H9 (cell line): ENCODE measurements at regions not wholly inside any gene's neighbourhood (a gene's known extent, or its start where the extent isn't known, plus 50 kb on each side); places are given as distances from the start of the nearest gene placed in this dataset.

Source experiments
- DNase-seq: peaks from one replicate; pipeline ENCODE4 v3.0.0-alpha.2; 2017
- H2AFZ ChIP-seq: one replicate; pipeline ENCODE4 v1.6.1; 2013; ENCODE audit warnings: mild to moderate bottlenecking, low read length, control low read depth, moderate library complexity
- H2AK5ac ChIP-seq: 2 replicates; pipeline ENCODE4 v1.6.1; 2013; ENCODE audit warnings: low read length, control low read depth, mixed read lengths; ENCODE audit not compliant: insufficient read length
- H2BK120ac ChIP-seq: one replicate; pipeline ENCODE4 v1.6.1; 2013; ENCODE audit warnings: low read depth, mild to moderate bottlenecking, low read length, control low read depth, inconsistent platforms; ENCODE audit not compliant: poor library complexity, severe bottlenecking
- H2BK12ac ChIP-seq: 2 replicates; pipeline ENCODE4 v1.6.1; 2013; ENCODE audit warnings: low read length, control low read depth, mixed read lengths, low read depth; ENCODE audit not compliant: insufficient read length
- H2BK15ac ChIP-seq: 2 replicates; pipeline ENCODE4 v1.6.1; 2013; ENCODE audit warnings: low read depth, low read length, control low read depth
- H2BK20ac ChIP-seq: one replicate; pipeline ENCODE4 v1.6.1; 2013; ENCODE audit warnings: low read depth, mild to moderate bottlenecking, low read length, control low read depth, inconsistent platforms; ENCODE audit not compliant: poor library complexity, severe bottlenecking
- H2BK5ac ChIP-seq: 2 replicates; pipeline ENCODE4 v1.6.1; 2013; ENCODE audit warnings: low read length, control low read depth, mixed read lengths; ENCODE audit not compliant: insufficient read length
- H3K14ac ChIP-seq: 2 replicates; pipeline ENCODE4 v1.6.1; 2013; ENCODE audit warnings: low read length, control low read depth; ENCODE audit not compliant: insufficient read depth
- H3K18ac ChIP-seq: 2 replicates; pipeline ENCODE4 v1.6.1; 2013; ENCODE audit warnings: low read depth, mild to moderate bottlenecking, mixed read lengths, low read length, control low read depth; ENCODE audit not compliant: insufficient read length
- H3K23ac ChIP-seq: 2 replicates; pipeline ENCODE4 v1.6.1; 2013; ENCODE audit warnings: low read length, control low read depth, mixed read lengths, low read depth; ENCODE audit not compliant: insufficient read length
- H3K23me2 ChIP-seq: 2 replicates; pipeline ENCODE4 v1.6.1; 2013; ENCODE audit warnings: low read depth, mild to moderate bottlenecking, mixed read lengths, low read length, control low read depth; ENCODE audit not compliant: insufficient read length, poor library complexity, severe bottlenecking
- H3K27ac ChIP-seq: 2 replicates; pipeline ENCODE4 v1.5.1; 2013; ENCODE audit warnings: low read length, control low read depth, mixed read lengths, low read depth; ENCODE audit not compliant: insufficient read length
- H3K27me3 ChIP-seq: 2 replicates; pipeline ENCODE4 v1.6.1; 2013; ENCODE audit warnings: low read length, control low read depth, inconsistent platforms; ENCODE audit not compliant: insufficient read depth
- H3K4ac ChIP-seq: 2 replicates; pipeline ENCODE4 v1.6.1; 2013; ENCODE audit warnings: low read depth, mild to moderate bottlenecking, control low read depth, inconsistent platforms, low read length, moderate library complexity
- H3K4me1 ChIP-seq: 2 replicates; pipeline ENCODE4 v1.6.1; 2013; ENCODE audit warnings: low read length, control low read depth, inconsistent platforms; ENCODE audit not compliant: insufficient read depth
- H3K4me2 ChIP-seq: 2 replicates; pipeline ENCODE4 v1.6.1; 2013; ENCODE audit warnings: low read length, control low read depth, mixed read lengths; ENCODE audit not compliant: insufficient read length, insufficient read depth
- H3K56ac ChIP-seq: 2 replicates; pipeline ENCODE4 v1.6.1; 2013; ENCODE audit warnings: low read depth, mild to moderate bottlenecking, mixed read lengths, low read length, control low read depth; ENCODE audit not compliant: insufficient read length
- H3K79me1 ChIP-seq: 2 replicates; pipeline ENCODE4 v1.6.1; 2013; ENCODE audit warnings: low read depth, mild to moderate bottlenecking, moderate library complexity, low read length, control low read depth, inconsistent platforms; ENCODE audit not compliant: insufficient read depth, poor library complexity, severe bottlenecking
- H3K79me2 ChIP-seq: 2 replicates; pipeline ENCODE4 v1.6.1; 2013; ENCODE audit warnings: low read length, control low read depth, inconsistent platforms; ENCODE audit not compliant: insufficient read depth
- H3K9ac ChIP-seq: 2 replicates; pipeline ENCODE4 v1.6.1; 2013; ENCODE audit warnings: low read length, control low read depth, mixed read lengths; ENCODE audit not compliant: insufficient read length; ENCODE audit errors: extremely low read depth
- H3K9me3 ChIP-seq: one replicate; pipeline ENCODE4 v1.6.1; 2013; ENCODE audit warnings: low read depth, low read length, inconsistent platforms; ENCODE audit not compliant: control insufficient read depth
- H3T11ph ChIP-seq: one replicate; pipeline ENCODE4 v1.6.1; 2013; ENCODE audit warnings: mild to moderate bottlenecking, low read length, control low read depth, inconsistent platforms
- H4K20me1 ChIP-seq: one replicate; pipeline ENCODE4 v1.6.1; 2013; ENCODE audit not compliant: control insufficient read depth, insufficient read length, insufficient read depth
- H4K5ac ChIP-seq: 2 replicates; pipeline ENCODE4 v1.6.1; 2013; ENCODE audit warnings: low read depth, mild to moderate bottlenecking, mixed read lengths, low read length, control low read depth; ENCODE audit not compliant: insufficient read length
- H4K8ac ChIP-seq: replicated peaks from 2 replicates; pipeline ENCODE4 v1.6.1; 2013; ENCODE audit warnings: low read length, control low read depth, mixed read lengths, low read depth; ENCODE audit not compliant: insufficient read length
- H4K91ac ChIP-seq: 2 replicates; pipeline ENCODE4 v1.6.1; 2013; ENCODE audit warnings: low read depth, mild to moderate bottlenecking, moderate library complexity, mixed read lengths, low read length, control low read depth; ENCODE audit not compliant: insufficient read length
- H3K27ac Mint-ChIP-seq, 3 experiments: 2 replicates in 2 of 3; 3 replicates in 1 of 3; pipeline ENCODE4 v1.8.0; 2020 to 2021; ENCODE audit warnings: mixed read lengths in 3 of 3, mild to moderate bottlenecking in 1 of 3, moderate library complexity in 1 of 3
- H3K27me3 Mint-ChIP-seq: 2 replicates; pipeline ENCODE4 v1.8.0; 2021; ENCODE audit warnings: low read depth, mild to moderate bottlenecking, moderate library complexity, mixed read lengths
- H3K36me3 Mint-ChIP-seq, 3 experiments: 2 replicates in 2 of 3; 3 replicates in 1 of 3; pipeline ENCODE4 v1.8.0; 2020 to 2021; ENCODE audit warnings: low read depth in 3 of 3, mixed read lengths in 3 of 3; ENCODE audit not compliant: insufficient read depth in 1 of 3
- H3K4me1 Mint-ChIP-seq, 2 experiments: 2 replicates each; pipeline ENCODE4 v1.8.0; 2020; ENCODE audit warnings: mixed read lengths in 2 of 2
- H3K4me3 Mint-ChIP-seq, 2 experiments: 2 replicates in 1 of 2; 3 replicates in 1 of 2; pipeline ENCODE4 v1.8.0; 2020 to 2021; ENCODE audit warnings: mild to moderate bottlenecking in 2 of 2, mixed read lengths in 2 of 2, moderate library complexity in 1 of 2
- H3K9me3 Mint-ChIP-seq, 2 experiments: 2 replicates in 1 of 2; 3 replicates in 1 of 2; pipeline ENCODE4 v1.8.0; 2020; ENCODE audit warnings: mild to moderate bottlenecking in 2 of 2, mixed read lengths in 2 of 2, moderate library complexity in 1 of 2
- CTCF ChIP-seq: fragments of 200-600 bp; sonication (generic); conservative IDR thresholded peaks from 3 replicates; pipeline ENCODE4 v1.8.0; 2021; ENCODE audit warnings: antibody characterized with exemption, mild to moderate bottlenecking
- WGBS: extraction: QIAGEN DNeasy Blood & Tissue Kit; methylation state at CpG from one replicate; pipeline ENCODE4 v1.1.7; 2013; ENCODE audit warnings: missing lambda C conversion rate, low lambda C conversion rate, mixed read lengths; ENCODE audit not compliant: insufficient read length; ENCODE audit errors: extremely low coverage; 5-methylcytosine and 5-hydroxymethylcytosine counted together

DNA sequence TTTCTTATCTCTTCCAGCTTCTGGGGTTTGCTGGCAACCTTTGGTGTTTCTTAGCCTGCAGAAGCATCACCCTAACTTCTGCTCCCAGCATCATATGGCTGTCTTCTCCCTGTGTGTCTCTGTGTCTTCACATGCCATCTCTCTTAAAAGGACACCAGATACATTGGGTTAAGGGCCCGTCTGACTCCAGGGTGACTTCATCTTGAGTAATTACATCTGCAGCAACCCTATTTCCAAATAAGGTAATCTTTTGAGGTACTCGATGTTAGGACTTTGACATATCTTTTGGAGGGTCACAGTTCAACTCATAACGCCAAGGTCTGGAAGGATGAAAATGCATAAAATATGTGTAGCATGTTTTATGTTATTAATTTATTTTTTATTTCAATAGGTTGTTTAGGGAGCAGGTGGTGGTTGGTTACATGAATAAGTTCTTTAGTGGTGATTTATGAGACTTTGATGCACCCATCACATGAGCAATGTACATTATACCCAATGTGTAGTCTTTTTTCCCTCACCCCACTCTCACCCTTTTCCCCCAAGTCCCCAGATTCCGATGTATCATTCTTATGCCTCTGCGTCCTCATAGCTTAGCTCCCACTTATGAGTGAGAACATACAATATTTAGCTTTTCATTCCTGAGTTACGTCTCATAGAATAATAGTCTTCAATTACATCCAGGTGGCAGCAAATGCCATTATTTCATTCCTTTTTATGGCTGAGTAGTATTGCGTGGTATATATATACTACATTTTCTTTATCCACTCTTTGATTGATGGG is 131.1 kb downstream of the TBXT start:
- Mint-ChIP-seq H3K9me3 (peaks cover 20 to 22% of the 10 kb centered on the region in 2 experiments), H3K4me1 (peaks cover 13 to 19% of the 10 kb centered on the region in 2 experiments), H3K36me3 (peaks cover 9 to 24% (median 12%) of the 10 kb centered on the region in 3 experiments), H3K27ac (no peak overlapping the region), H3K27me3 (no peaks in the 10 kb centered on the region), H3K4me3 (no peak overlapping the region)
- Histone ChIP-seq H3K23me2 (no peaks in the 10 kb centered on the region), H3K18ac (no peak overlapping the region), H2AK5ac (no peak overlapping the region), H3K27me3 (no peaks in the 10 kb centered on the region), H2BK15ac (no peak overlapping the region), H4K5ac (no peak overlapping the region), H2AFZ (no peak overlapping the region), H4K91ac (no peak overlapping the region), H4K20me1 (no peaks in the 10 kb centered on the region), H3K4me1 (no peaks in the 10 kb centered on the region), H3K4me2 (no peak overlapping the region), H2BK20ac (no peak overlapping the region), H3K23ac (no peak overlapping the region), H3K79me2 (no peaks in the 10 kb centered on the region), H3K4ac (no peak overlapping the region), H2BK12ac (no peak overlapping the region), H2BK5ac (no peak overlapping the region), H3K27ac (no peak overlapping the region), H3K79me1 (no peaks in the 10 kb centered on the region), H3K9ac (no peak overlapping the region), H3T11ph (no peak overlapping the region), H3K56ac (no peak overlapping the region), H3K14ac (no peak overlapping the region), H4K8ac (no peak overlapping the region), H3K9me3 (no peaks in the 10 kb centered on the region), H2BK120ac (no peak overlapping the region)
- DNase-seq: no peak
- TF ChIP-seq CTCF: no peak
- no CpG with 5 or more reads among the region's 7 CpGs for WGBS
